HG03159 (cell line): ENCODE measurements at regions not wholly inside any gene's neighbourhood (a gene's known extent, or its start where the extent isn't known, plus 50 kb on each side); places are given as distances from the start of the nearest gene placed in this dataset.

Experiments
- ATAC-seq: cut with Tn5 transposase; IDR thresholded peaks from one replicate; pipeline ENCODE4 v1.9.1; 2021; ENCODE audit warnings: mild to moderate bottlenecking, moderate library complexity; ENCODE audit not compliant: unreplicated experiment

- ATAC-seq = no peak
Observed at GRCh38 chr13:79740991-79741390, 260.0 kb downstream of the NDFIP2 start.

GRCh38 chr13:79736356-79736755 is 255.4 kb downstream of the NDFIP2 start:
- ATAC-seq = no peak

GRCh38 chr13:79735228-79735627 is 254.3 kb downstream of the NDFIP2 start:
- no peak for ATAC-seq

- ATAC-seq = no peak
Observed at GRCh38 chr13:79727086-79727485, 246.1 kb downstream of the NDFIP2 start.

- ATAC-seq = no peak
Observed at GRCh38 chr13:79725841-79726240, 244.9 kb downstream of the NDFIP2 start.

GRCh38 chr13:79724348-79725103 is 243.6 kb downstream of the NDFIP2 start:
- no peak for ATAC-seq

- ATAC-seq = no peak
Observed at GRCh38 chr13:79723519-79724024, 242.6 kb downstream of the NDFIP2 start.

GRCh38 chr13:79722885-79723445 is 242.0 kb downstream of the NDFIP2 start:
- ATAC-seq = no peak

GRCh38 chr13:79716191-79716590 is 235.2 kb downstream of the NDFIP2 start:
- ATAC-seq = no peak

- ATAC-seq = no peak
Observed at GRCh38 chr13:79711631-79712030, 230.7 kb downstream of the NDFIP2 start.

GRCh38 chr13:79710376-79710775 is 229.4 kb downstream of the NDFIP2 start:
- ATAC-seq = no peak

GRCh38 chr13:79709471-79709870 is 228.5 kb downstream of the NDFIP2 start:
- no peak for ATAC-seq

- ATAC-seq = peak; percentile 54
Observed at GRCh38 chr13:79703772-79704171, 222.8 kb downstream of the NDFIP2 start.

- no peak for ATAC-seq
Observed at GRCh38 chr13:79695754-79696153, 214.8 kb downstream of the NDFIP2 start.

GRCh38 chr13:79692846-79693245 is 211.9 kb downstream of the NDFIP2 start:
- no peak for ATAC-seq

GRCh38 chr13:79691826-79692225 is 210.9 kb downstream of the NDFIP2 start:
- no peak for ATAC-seq

- no peak for ATAC-seq
Observed at GRCh38 chr13:79688741-79689140, 207.8 kb downstream of the NDFIP2 start.

GRCh38 chr13:79686441-79686840 is 205.5 kb downstream of the NDFIP2 start:
- no peak for ATAC-seq

- ATAC-seq = no peak
Observed at GRCh38 chr13:79684371-79684770, 203.4 kb downstream of the NDFIP2 start.

GRCh38 chr13:79682164-79682563 is 201.2 kb downstream of the NDFIP2 start:
- no peak for ATAC-seq

GRCh38 chr13:79681069-79681468 is 200.1 kb downstream of the NDFIP2 start:
- no peak for ATAC-seq

GRCh38 chr13:79680485-79680884 is 199.5 kb downstream of the NDFIP2 start:
- ATAC-seq = no peak
